GM08714 (cell line): ENCODE measurements at regions not wholly inside any gene's neighbourhood (a gene's known extent, or its start where the extent isn't known, plus 50 kb on each side); places are given as distances from the start of the nearest gene placed in this dataset.
"Not testable (repeated sequence)": the region's sequence is repeated elsewhere in the genome, so short reads cannot be mapped to it uniquely, and the experiment has no call there.

Experiments used
- H3K4me3 ChIP-seq: fragments of 200-500 bp; sonication (Bioruptor generic); 2 replicates; pipeline ENCODE4 v1.5.1; 2014; ENCODE audit warnings: mild to moderate bottlenecking, low read length, inconsistent platforms
- ZNF274 ChIP-seq: IDR thresholded peaks from 2 replicates; pipeline ENCODE4 v1.6.1; 2012; ENCODE audit warnings: mild to moderate bottlenecking, low read depth, low read length

GRCh38 chr7:131061818-131062217, 265.9 kb upstream of the MKLN1 start:
- TF ChIP-seq ZNF274, result no peak
- H3K4me3 ChIP-seq, result no peak overlapping the region

GRCh38 chr7:131066635-131067034, 261.0 kb upstream of the MKLN1 start:
- TF ChIP-seq ZNF274, result no peak
- H3K4me3 ChIP-seq, result no peak overlapping the region

GRCh38 chr7:131067220-131067619, 260.5 kb upstream of the MKLN1 start:
- H3K4me3 ChIP-seq, result no peak overlapping the region
- no peak for TF ChIP-seq ZNF274

- no peak for TF ChIP-seq ZNF274
- H3K4me3 ChIP-seq, result no peak overlapping the region
Observed at GRCh38 chr7:131068604-131069021, 259.1 kb upstream of the MKLN1 start.

- H3K4me3 ChIP-seq, result no peak overlapping the region
- no peak for TF ChIP-seq ZNF274
Observed at GRCh38 chr7:131071786-131072504, 255.7 kb upstream of the MKLN1 start.

- no peak for TF ChIP-seq ZNF274
- H3K4me3 ChIP-seq, result no peak overlapping the region
Observed at GRCh38 chr7:131072505-131073091, 255.1 kb upstream of the MKLN1 start.

GRCh38 chr7:131074043-131074442, 253.6 kb upstream of the MKLN1 start:
- no peak overlapping the region for H3K4me3 ChIP-seq
- TF ChIP-seq ZNF274, result no peak

- TF ChIP-seq ZNF274, result no peak
- H3K4me3 ChIP-seq, result no peak overlapping the region
Observed at GRCh38 chr7:131074585-131074984, 253.1 kb upstream of the MKLN1 start.

GRCh38 chr7:131075406-131075805, 252.3 kb upstream of the MKLN1 start:
- H3K4me3 ChIP-seq, result no peak overlapping the region
- no peak for TF ChIP-seq ZNF274

- H3K4me3 ChIP-seq, result no peak overlapping the region
- no peak for TF ChIP-seq ZNF274
Observed at GRCh38 chr7:131076032-131076431, 251.6 kb upstream of the MKLN1 start.

GRCh38 chr7:131076711-131077181, 250.9 kb upstream of the MKLN1 start:
- TF ChIP-seq ZNF274, result no peak
- no peak overlapping the region for H3K4me3 ChIP-seq

- no peak overlapping the region for H3K4me3 ChIP-seq
- no peak for TF ChIP-seq ZNF274
Observed at GRCh38 chr7:131077735-131078134, 249.9 kb upstream of the MKLN1 start.

GRCh38 chr7:131080754-131081153, 246.9 kb upstream of the MKLN1 start:
- TF ChIP-seq ZNF274, result no peak
- H3K4me3 ChIP-seq, result no peak overlapping the region

- no peak for TF ChIP-seq ZNF274
- H3K4me3 ChIP-seq, result no peak overlapping the region
Observed at GRCh38 chr7:131081308-131081707, 246.4 kb upstream of the MKLN1 start.

GRCh38 chr7:131083781-131084180, 243.9 kb upstream of the MKLN1 start:
- TF ChIP-seq ZNF274, result no peak

GRCh38 chr7:131084336-131084735, 243.3 kb upstream of the MKLN1 start:
- not testable (repeated sequence) for H3K4me3 ChIP-seq

More at GRCh38 chr7:131083781-131084180, 243.9 kb upstream of the MKLN1 start:
- no peak overlapping the region for H3K4me3 ChIP-seq
